HG02759 (cell line): ENCODE measurements at regions not wholly inside any gene's neighbourhood (a gene's known extent, or its start where the extent isn't known, plus 50 kb on each side); places are given as distances from the start of the nearest gene placed in this dataset.
"Not testable (repeated sequence)": the region's sequence is repeated elsewhere in the genome, so short reads cannot be mapped to it uniquely, and the experiment has no call there.

ENCODE experiments used
- ATAC-seq: cut with Tn5 transposase; IDR thresholded peaks from one replicate; pipeline ENCODE4 v1.9.1; 2021; ENCODE audit warnings: mild to moderate bottlenecking, moderate library complexity; ENCODE audit not compliant: unreplicated experiment

DNA sequence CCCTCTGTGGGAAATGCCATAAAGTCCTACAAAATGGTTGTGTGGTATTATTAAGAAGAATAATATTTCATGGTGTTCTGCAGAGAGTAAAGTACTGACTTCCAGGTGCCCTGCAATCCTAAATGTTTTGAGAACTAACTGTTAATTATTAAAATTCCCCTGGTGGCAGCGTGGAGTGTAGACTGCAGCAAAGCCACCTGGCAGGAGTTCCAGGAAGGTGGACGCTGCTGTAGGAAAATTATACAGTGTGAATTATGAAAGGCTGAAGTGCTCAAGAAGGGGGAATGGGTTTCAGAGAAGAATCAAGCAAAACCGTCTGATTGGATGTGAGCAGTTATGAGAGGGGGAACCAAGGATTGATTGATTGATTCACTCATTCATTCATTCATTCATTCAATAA, 572.4 kb upstream of the PPP2R3A start:
- ATAC-seq: no peak

DNA sequence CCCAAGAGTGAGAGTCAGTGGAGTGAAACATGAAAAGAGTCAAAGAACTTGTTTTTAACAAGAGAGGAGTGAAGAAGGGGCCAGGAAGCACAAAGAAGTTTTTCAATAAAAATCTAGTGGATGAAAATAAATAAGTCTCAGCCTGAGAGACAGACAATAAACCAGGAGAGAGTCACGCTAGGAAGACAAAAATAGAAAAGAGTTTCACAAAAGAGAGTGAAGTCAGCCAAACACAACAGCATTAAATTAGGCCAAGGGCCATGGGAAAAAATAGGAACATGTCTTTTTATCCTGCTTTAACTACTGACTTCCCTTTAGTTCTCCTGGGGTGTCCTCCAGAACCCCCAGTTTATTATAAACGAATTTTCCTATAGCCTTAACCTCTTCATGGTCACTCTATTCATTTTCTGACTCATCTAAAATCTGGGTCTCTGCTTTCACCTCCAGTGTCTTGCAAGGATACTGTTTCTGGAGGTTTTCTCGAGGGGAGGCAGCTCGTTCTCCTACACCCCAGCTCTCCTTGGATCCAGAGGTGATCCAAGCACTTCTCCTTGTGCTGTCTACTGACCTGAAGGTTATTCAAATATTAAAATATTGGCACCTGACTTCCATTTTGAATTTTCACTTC, 571.5 kb upstream of the PPP2R3A start:
- ATAC-seq: no peak

DNA sequence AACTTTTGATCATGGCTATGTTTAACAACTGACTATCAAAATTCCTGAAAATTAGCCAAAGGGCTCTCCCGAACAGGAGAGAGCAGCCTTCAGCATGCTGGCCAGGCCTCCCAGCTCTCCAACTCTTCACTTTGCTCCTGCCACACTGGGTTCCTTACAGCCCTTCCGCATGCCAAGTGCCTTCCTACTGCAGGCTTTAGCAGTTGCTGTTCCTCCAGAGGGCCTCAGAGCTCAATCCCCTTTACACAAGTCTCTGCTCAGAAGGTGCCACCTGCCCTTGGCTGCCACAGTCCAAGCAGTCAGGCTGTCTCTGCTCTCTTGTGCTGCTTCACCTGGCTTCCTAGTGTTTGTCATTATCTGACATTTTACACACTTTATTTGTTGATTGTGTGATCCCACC, 553.1 kb upstream of the PPP2R3A start:
- no peak for ATAC-seq

DNA sequence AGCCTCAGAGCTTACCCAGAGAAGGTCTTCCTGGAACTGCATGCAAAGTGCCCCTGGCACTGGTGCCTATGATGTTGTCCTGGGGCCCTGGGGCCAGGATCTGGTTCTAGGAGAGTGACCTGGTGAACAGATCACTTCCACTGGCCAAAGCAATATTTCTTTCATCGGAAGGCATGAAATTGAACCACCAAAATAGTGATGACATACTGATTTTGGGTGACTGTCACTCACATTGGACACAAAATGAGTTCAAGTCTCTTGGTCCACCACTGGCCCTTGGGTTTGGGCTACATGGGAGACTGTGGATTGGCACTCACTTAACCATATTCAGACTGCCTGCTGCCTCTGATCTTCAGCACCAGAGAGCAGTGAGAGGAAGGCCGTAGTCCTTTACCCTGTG, 549.3 kb upstream of the PPP2R3A start:
- no peak for ATAC-seq

DNA sequence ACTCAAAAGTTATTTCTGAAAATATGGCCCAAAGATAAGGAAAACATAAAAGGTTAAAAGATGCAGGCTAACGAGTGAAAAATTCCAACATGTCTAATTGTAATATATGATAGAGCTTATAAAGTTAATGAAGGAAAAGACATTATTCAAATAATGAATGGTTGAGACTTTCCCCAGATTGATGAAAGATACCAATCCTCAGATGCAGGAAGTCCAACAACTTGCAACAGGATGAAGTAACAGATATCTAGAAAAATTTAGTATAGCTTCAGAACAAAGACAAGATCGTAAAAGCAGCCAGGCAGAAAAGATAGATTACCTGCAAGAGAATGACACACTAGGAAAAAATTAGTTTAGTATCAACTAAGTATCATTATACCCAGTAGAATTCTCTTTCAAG, 546.4 kb upstream of the PPP2R3A start:
- no peak for ATAC-seq

DNA sequence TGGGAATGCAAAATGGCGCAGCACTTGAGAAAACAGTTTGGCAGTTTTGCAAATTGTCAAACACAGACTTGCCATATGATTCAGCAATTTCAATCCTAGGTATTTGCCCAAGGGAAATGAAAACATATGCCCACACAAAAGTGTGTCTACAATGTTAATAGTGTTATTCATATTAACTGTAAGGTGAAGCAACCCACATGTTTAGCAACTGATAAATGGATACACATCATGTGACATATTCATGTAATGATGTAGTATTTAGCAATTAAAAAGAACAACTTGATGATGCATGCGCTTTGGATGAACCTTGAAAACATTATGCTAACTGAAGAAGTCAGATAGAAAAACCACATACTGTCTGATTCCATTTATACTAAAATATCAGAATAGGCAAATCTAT, 539.0 kb upstream of the PPP2R3A start:
- no peak for ATAC-seq

DNA sequence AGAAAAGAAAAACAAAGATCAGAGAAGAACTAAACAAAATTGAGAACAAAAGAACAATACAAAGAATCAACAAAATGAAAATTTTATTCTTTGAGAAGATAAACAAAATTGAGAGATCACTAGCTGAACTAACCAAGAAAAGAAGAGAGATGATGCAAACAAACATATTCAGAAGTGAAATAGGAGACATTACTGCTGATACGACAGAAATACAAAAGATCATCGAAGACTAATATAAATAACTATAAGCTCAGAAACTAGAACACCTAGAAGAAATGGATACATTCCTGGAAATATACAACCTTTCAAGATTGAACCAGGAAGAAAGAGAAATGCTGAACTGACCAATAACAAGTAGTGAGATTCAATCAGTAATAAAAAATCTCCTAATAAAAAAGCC, 533.1 kb upstream of the PPP2R3A start:
- no peak for ATAC-seq

DNA sequence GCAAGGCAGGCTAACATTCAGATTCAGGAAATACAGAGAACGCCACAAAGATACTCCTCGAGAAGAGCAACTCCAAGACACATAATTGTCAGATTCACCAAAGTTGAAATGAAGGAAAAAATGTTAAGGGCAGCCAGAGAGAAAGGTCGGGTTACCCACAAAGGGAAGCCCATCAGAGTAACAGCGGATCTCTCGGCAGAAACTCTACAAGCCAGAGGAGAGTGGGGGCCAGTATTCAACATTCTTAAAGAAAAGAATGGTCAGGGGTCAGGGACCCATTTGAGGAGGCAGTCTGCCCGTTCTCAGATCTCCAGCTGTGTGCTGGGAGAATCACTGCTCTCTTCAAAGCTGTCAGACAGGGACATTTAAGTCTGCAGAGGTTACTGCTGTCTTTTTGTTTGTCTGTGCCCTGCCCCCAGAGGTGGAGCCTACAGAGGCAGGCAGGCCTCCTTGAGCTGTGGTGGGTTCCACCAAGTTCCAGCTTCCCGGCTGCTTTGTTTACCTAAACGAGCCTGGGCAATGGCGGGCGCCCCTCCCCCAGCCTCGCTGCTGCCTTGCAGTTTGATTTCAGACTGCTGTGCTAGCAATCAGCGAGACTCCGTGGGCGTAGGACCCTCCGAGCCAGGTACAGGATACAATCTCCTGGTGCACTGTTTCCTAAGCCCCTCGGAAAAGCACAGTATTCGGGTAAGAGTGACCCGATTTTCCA, 526.5 kb upstream of the PPP2R3A start:
- not testable (repeated sequence) for ATAC-seq

DNA sequence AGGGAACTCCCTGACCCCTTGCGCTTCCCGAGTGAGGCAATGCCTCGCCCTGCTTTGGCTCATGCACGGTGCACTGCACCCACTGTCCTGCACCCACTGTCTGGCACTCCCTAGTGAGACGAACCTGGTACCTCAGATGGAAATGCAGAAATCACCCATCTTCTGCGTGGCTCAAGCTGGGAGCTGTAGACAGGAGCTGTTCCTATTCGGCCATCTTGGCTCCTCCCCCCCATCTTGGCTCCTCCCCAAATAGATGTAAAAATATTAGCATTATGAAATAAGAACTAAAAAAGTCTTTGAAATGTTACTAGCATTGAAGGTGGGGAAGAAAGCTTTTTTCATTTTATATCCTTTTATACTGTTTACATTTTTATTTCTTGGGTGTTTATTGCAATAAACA, 525.9 kb upstream of the PPP2R3A start:
- not testable (repeated sequence) for ATAC-seq

DNA sequence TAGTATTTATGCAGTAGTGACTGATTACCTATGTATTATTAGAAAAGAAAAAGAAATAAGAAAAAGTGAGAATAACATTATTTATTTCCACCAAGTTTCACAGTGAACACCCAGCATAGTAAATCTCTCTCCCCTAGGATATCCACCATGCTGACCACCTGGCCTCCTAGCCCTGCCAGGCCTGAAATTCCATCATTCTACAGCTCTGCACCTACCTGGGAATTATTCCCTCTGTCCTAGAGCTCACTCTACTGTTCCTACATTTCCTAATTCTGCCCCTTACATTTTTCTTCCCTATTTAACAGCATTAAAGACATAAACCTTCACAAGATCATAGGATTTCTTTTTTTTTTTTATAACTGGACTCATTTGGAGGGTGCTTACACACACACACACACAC, 525.3 kb upstream of the PPP2R3A start:
- no peak for ATAC-seq

DNA sequence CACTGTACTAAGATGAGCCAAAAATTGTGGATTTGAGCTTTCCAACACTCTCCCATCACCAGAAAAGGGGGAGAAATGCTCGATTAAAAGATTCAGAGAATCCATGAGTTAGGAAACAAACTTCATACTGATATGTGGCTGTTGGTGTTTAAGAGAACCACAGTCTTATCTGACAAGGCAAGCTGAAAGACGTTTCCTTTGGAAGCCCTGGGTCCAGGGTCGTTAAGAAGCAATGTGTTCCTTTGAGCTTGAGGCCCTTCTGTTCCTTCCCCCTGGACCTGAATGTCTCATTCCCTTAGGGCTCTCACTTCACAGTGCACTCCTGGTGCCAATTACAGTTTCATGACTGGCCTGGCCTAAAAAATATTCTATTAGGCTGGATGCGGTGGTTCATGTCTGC, 524.8 kb upstream of the PPP2R3A start:
- no peak for ATAC-seq

DNA sequence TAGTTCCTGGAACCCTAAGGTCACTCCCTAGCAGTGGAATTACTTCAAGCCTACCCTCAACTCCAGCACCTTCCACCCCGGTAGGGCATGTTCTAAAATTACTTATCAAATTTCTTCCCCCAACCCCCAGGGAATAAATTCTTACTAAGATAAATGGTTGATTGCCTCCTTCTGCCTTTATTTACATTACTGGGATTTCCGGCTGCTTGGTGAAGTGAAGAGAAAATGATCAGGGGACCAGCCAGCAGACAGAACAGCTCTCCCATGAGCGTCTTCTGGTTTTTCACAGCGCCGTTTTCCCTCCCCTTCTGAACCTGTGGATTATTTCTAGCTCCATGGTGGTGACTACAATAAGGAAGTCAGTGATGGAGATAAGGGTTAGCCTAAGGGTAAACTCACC, 521.5 kb upstream of the PPP2R3A start:
- ATAC-seq: no peak

DNA sequence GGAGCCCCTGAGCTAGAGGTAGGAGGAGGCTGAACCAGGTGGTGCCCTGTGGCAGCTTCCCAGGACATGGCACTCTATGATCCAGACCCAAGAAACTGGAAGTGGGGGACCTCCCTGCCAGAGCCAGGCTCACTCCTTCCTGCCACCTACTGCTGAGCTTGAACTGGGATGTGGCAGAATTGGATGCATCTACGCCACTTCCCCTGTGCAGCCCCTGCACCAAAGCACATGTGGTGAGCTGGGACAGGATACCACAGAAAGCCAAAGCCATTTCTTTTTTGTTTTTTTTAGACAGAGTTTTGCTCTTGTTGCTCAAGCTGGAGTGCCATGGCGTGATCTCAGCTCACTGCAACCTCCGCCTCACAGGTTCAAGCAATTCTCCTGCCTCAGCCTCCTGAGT, 518.0 kb upstream of the PPP2R3A start:
- ATAC-seq: no peak

DNA sequence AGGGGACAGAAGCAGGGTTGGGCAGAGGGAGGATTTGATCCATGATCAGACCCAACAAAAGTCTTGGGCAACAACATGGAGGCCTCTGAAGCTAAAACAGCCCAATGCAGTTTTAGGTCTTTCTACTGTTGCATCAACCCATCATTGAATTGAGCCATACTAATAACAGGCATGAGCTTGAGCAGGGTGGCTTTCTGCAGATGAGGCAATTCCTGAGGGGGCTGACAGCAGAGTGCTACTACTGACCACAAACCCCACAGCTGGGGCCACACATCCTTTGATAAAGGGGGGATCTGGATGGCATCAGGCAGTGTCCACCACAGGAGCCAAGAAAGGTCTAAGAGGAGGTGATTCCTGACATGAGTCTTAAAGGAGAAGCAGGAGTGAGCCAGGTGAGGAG, 517.0 kb upstream of the PPP2R3A start:
- no peak for ATAC-seq

DNA sequence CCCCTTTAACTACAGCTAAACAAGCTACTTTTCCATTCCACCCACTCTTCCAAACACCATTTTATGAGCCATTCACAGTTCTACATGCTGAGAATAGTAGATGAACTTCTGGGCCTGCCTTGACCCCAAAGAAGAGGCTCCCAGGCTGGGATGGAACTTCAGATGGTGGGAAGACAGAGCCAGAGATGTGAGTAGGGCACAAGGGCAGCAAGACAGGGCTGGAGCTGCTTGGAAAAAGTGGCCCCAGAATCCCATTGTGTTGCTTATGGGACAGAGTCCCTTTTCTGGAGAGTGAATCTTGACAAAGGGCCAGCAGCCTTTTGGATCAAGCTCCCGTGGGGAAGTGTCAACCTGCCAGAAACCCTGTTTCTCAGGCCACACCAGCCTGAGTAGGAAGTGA, 516.5 kb upstream of the PPP2R3A start:
- no peak for ATAC-seq

DNA sequence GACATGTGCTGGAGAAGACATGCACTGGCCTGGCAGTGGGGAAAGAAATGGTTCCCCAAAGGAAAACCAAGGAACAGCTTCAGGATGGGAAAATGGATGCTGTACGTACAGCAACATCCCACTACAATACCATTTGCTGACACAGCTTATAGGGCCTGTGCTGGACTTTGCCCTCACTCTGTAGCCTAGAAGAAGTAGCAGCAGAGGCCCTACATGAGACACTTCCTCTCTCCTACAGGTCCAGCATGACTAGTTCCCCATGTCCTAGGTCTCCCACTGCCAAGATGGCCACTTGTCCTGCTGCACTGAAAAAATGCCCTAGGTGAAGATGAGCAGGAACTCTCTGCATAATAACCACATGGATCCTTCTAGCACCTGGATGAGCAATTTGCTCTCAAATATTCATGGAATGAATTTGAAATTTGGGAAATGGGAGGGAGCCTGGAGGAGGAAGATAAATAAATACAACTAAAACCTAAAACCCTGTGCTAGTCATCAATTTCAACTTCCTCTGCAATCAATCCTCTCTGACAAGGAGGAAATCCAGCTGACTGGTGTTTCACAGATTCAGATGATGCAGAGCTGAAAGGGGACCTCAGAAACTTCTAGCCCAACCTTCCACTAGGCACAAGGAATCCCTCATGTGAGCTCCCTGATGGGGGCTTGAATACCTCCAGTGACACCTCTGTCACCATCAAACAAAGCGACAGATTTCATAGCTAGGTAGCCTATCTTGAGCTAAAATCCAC, 514.3 kb upstream of the PPP2R3A start:
- no peak for ATAC-seq

DNA sequence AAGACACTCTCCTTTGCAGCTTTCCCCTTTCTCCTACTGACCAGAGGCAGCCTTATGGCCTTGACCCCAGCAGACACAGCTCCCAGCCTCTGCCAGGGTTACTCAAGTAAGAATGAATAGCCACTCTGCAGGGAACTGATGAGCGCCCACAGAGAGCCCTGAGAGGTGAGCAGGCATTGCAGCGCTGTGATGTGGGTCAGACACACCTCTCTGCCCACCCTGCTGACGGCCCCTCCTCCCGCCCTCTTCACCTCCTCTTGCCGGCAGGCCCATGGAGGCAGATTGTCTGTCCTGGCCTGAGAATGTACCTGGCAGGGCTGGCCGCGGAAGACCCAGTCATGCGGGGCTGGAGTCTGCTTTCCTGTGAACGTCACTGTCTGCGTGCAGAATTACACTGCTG, 512.6 kb upstream of the PPP2R3A start:
- ATAC-seq: no peak

DNA sequence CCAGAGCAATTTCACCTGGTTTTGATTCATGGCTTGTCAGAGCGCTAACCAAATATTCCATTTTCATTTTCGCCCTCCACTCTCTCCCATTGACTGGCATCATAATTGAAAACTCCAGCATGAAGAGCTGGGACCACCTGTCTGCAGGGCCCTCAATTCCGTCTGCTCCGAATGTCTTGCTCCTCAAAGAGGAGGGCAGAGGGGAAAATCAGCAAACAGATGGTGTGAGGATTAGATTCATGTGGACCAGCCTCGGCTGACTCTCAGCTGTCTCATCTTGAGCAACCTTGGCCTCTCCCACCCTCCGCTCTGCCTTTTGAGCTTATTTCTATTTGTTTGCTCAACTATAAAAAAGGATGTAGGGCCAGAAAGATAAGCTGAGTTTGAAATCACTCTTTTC, 512.2 kb upstream of the PPP2R3A start:
- ATAC-seq: no peak

DNA sequence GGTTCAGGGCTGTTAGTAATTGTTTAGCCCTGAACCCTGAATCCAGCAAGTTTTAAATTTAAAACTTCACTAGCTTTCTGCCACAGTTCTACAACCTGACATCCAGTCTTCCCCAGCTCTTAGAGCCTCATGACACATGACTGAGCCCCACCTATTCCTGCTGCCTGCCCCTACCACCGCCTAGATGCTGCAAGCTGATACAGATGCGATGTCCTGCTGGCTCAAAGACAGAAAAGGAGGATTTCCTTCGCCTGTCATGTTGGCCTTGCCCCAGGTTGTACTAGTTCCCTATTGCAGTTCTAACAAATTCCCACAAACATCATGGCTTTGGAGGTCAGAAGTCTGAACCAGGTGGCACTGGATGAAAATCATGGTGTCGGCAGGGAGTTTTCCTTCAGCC, 510.6 kb upstream of the PPP2R3A start:
- ATAC-seq: no peak

DNA sequence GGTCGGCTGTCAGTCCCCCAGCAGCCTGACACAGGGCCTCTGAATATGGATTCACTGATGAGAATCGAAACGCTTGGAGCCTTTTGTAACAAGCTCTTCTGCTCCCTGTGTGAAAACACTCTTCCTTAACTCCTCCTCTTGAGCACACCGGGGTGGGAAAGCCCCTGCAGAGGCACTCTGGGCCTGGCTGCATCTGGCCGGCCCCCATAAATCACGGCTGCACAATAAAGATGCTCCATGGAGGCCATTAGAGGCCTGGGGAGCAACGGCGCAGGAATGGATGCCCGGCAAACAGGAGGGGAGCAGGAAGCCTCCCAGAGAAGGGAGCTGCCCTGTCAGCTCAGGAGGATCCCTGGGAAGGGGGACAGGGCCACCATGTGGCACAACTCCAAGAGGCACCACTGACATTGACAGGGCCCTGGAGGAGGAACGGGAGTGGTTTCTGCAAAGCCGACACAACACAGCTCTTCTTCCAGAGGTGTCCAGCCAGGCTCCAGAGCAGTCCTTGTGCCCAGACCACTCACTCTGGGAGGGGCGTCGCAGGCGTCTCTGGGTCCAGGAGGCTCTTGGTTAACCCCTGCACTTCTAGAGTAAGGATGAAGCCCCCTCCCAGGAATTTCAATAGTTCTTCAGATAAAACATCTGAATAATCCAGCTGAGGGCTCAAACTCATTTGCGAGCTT, 509.3 kb upstream of the PPP2R3A start:
- no peak for ATAC-seq

DNA sequence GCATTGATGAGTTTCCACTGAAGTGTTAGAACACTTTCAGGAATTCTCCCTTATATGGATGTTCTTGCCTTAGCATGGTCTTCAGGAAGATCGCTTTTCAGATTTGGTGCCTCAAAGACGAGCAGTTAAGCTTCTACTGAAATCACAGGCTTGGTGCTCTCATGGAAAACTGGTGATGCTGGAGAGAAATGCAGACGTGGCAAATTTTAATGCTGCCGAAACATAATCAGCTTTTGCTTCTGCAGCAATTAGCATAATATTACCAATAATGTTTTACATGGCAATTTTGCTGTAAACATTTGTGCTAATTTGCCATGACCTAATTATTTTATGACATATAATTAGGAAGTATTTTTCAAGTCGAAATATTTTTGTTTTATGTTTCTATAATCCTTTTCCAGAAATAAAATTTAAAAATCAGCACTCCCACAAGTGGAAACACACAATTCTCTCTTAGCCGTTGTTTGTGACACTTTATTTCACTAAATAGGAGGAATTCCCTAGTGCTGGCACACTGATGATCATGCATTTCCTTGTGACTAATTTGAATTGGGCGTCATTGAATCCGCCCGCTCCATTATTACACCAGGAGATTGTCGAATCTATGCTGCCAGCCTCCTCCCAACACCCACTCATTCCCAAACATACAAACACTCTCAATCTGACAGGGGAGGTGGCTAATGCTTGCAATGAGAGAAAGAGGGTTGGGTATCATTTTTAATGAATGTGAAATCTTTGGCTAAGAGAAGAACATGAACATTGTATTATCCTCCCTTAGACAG, 506.8 kb upstream of the PPP2R3A start:
- ATAC-seq: no peak
